HCEC 1CT (cell line): ENCODE measurements at regions not wholly inside any gene's neighbourhood (a gene's known extent, or its start where the extent isn't known, plus 50 kb on each side); places are given as distances from the start of the nearest gene placed in this dataset.
"Not testable (repeated sequence)": the region's sequence is repeated elsewhere in the genome, so short reads cannot be mapped to it uniquely, and the experiment has no call there.

Experiments used
- DNase-seq: peaks from one replicate; pipeline ENCODE4 v3.0.0-alpha.2; 2017

GRCh38 chr4:177494791-177495190 is 52.6 kb upstream of the AGA start:
- DNase-seq, result no peak

GRCh38 chr4:177495626-177496025 is 53.4 kb upstream of the AGA start:
- DNase-seq, result not testable (repeated sequence)

- no peak for DNase-seq
These were observed 57.3 kb upstream of the AGA start for GRCh38 chr4:177499537-177499936.

- no peak for DNase-seq
These were observed 63.0 kb upstream of the AGA start for GRCh38 chr4:177505171-177505615.

GRCh38 chr4:177508662-177509061 is 66.4 kb upstream of the AGA start:
- no peak for DNase-seq

GRCh38 chr4:177509226-177509745 is 67.0 kb upstream of the AGA start:
- no peak for DNase-seq

GRCh38 chr4:177511611-177512010 is 69.4 kb upstream of the AGA start:
- no peak for DNase-seq

GRCh38 chr4:177512646-177513045 is 70.4 kb upstream of the AGA start:
- no peak for DNase-seq

GRCh38 chr4:177517862-177518261 is 75.6 kb upstream of the AGA start:
- no peak for DNase-seq

GRCh38 chr4:177519481-177520260 is 77.4 kb upstream of the AGA start:
- no peak for DNase-seq

- DNase-seq, result no peak
These were observed 86.4 kb upstream of the AGA start for GRCh38 chr4:177528620-177529019.

GRCh38 chr4:177530561-177530960 is 88.3 kb upstream of the AGA start:
- DNase-seq, result no peak

- no peak for DNase-seq
These were observed 90.1 kb upstream of the AGA start for GRCh38 chr4:177532358-177532757.

GRCh38 chr4:177534841-177535240 is 92.6 kb upstream of the AGA start:
- not testable (repeated sequence) for DNase-seq

- peak; percentile 6 for DNase-seq
These were observed 104.5 kb upstream of the AGA start for GRCh38 chr4:177546745-177547144.

- DNase-seq, result no peak
These were observed 105.7 kb upstream of the AGA start for GRCh38 chr4:177547985-177548384.

GRCh38 chr4:177555007-177555574 is 112.9 kb upstream of the AGA start:
- DNase-seq, result peak; percentile 11

GRCh38 chr4:177557416-177557815 is 115.2 kb upstream of the AGA start:
- no peak for DNase-seq

GRCh38 chr4:177558995-177559394 is 116.8 kb upstream of the AGA start:
- DNase-seq, result no peak

- no peak for DNase-seq
These were observed 119.9 kb upstream of the AGA start for GRCh38 chr4:177562163-177562562.

- no peak for DNase-seq
These were observed 120.6 kb upstream of the AGA start for GRCh38 chr4:177562859-177563258.

- no peak for DNase-seq
These were observed 124.5 kb upstream of the AGA start for GRCh38 chr4:177566691-177567090.

GRCh38 chr4:177568931-177569330 is 126.7 kb upstream of the AGA start:
- no peak for DNase-seq

- DNase-seq, result no peak
These were observed 127.2 kb upstream of the AGA start for GRCh38 chr4:177569434-177569833.
